ENCODE measurements at regions not wholly inside any gene's neighbourhood (a gene's known extent, or its start where the extent isn't known, plus 50 kb on each side); places are given as distances from the start of the nearest gene placed in this dataset.
"Not testable (repeated sequence)": the region's sequence is repeated elsewhere in the genome, so short reads cannot be mapped to it uniquely, and the experiment has no call there.

DNA sequence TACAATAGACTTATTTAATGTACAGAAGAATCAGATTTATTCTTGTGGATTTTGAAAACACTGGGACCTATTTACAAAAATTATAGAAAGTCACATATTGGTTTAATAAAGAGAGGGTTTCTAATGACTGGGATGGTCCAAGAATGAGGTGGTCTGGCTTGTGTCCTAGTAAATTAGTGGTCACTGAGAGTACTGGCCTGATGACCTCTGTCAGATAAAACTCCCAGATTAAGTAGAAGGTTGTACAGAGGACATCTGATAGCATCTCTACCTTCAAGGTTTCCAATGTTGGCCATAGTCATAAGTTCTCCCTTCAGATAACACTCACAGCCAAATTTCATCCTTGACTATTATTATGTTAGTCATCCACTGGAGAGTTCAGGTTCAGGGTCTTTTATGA lies 692.9 kb downstream of the MTRR start:
- Histone ChIP-seq H3K9me3 (ENCODE audit: control insufficient read depth, low read length) (no peaks in the 10 kb centered on the region), H3K36me3 (ENCODE audit: control insufficient read depth, insufficient read depth, low read length) (no peaks in the 10 kb centered on the region), H3K4me1 (ENCODE audit: control insufficient read depth, insufficient read depth, low read length) (no peaks in the 10 kb centered on the region), H3K9ac (ENCODE audit: low read length) (no peak overlapping the region), H3K4me3 (ENCODE audit: low read length) (no peak overlapping the region), H3K27me3 (ENCODE audit: control insufficient read depth, insufficient read depth, low read length) (no peaks in the 10 kb centered on the region)

DNA sequence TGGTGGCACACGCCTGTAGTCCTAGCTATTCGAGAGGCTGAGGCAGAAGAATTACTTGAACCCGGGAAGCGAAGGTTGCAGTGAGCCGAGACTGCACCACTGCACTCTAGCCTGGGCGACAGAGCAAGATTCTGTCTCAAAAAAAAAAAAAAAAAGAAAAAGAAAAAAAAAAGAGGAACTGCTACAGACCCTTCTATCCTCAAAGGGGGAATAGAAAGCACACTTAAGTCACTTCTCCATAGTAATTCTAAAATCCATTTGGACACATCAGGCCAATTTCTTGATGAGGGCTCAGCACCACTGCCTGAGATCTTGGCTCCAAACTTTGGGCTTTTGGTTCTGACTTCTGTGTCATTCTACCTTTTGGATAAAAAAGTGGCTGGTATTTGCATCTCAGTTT lies 694.6 kb downstream of the MTRR start:
- not testable (repeated sequence) for H3K4me1 ChIP-seq (ENCODE audit: control insufficient read depth, insufficient read depth, low read length); H3K4me3 ChIP-seq (ENCODE audit: low read length); H3K9ac ChIP-seq (ENCODE audit: low read length); H3K27me3 ChIP-seq (ENCODE audit: control insufficient read depth, insufficient read depth, low read length); H3K36me3 ChIP-seq (ENCODE audit: control insufficient read depth, insufficient read depth, low read length); H3K9me3 ChIP-seq (ENCODE audit: control insufficient read depth, low read length)

DNA sequence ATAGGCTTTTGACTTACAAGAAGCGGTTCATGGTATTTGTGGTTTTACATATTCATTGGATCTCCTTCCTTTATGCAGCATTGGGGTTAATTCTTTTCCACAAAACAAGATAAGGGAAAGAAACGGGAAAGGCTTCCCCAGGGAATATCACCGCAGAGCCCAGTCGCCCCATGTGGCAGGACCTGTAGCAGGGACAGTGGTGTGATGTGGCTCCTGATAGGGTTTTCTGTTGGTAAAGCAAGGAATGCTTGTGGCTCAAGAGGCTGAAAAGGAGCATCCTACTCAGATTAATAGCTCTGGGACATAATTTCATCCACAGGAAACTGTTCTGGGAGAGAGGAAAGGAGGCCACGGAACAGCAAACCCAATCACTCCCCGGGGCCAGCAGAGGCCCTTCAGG lies 699.9 kb downstream of the MTRR start:
- Histone ChIP-seq H3K27me3 (ENCODE audit: control insufficient read depth, insufficient read depth, low read length) (no peaks in the 10 kb centered on the region), H3K9ac (ENCODE audit: low read length) (no peak overlapping the region), H3K9me3 (ENCODE audit: control insufficient read depth, low read length) (no peaks in the 10 kb centered on the region), H3K36me3 (ENCODE audit: control insufficient read depth, insufficient read depth, low read length) (no peaks in the 10 kb centered on the region), H3K4me3 (ENCODE audit: low read length) (no peak overlapping the region), H3K4me1 (ENCODE audit: control insufficient read depth, insufficient read depth, low read length) (no peaks in the 10 kb centered on the region)

- no peaks in the 10 kb centered on the region for H3K36me3 ChIP-seq (ENCODE audit: control insufficient read depth, insufficient read depth, low read length)
- H3K9ac ChIP-seq (ENCODE audit: low read length), result no peak overlapping the region
- H3K9me3 ChIP-seq (ENCODE audit: control insufficient read depth, low read length), result no peaks in the 10 kb centered on the region
- H3K4me3 ChIP-seq (ENCODE audit: low read length), result no peak overlapping the region
- H3K4me1 ChIP-seq (ENCODE audit: control insufficient read depth, insufficient read depth, low read length), result no peaks in the 10 kb centered on the region
- no peaks in the 10 kb centered on the region for H3K27me3 ChIP-seq (ENCODE audit: control insufficient read depth, insufficient read depth, low read length)
Measured at GRCh38 chr5:8570528-8570927, 701.6 kb downstream of the MTRR start.

- Histone ChIP-seq H3K4me1 (ENCODE audit: control insufficient read depth, insufficient read depth, low read length) (no peaks in the 10 kb centered on the region), H3K36me3 (ENCODE audit: control insufficient read depth, insufficient read depth, low read length) (no peaks in the 10 kb centered on the region)
Measured at GRCh38 chr5:8576178-8576577, 707.2 kb downstream of the MTRR start.

DNA sequence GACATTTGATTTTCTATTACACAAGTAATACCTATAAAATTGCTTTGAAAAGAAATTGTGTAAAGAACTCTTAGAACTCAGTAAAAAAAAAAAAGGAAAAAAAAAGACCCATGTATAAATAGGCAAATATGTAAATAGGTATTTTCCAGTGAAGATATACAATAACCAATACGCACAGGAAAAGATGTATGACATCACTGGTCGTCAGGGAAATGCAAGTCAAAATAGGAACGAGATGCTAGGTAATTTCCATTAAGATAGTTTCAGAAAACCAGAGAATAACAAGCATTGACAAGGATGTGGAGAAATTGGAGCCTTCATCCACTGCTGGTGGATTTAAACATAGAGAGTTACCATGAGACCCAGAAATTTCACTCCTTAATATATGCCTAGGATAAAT lies 708.8 kb downstream of the MTRR start:
- H3K9me3 ChIP-seq (ENCODE audit: control insufficient read depth, low read length), result no peaks in the 10 kb centered on the region
- H3K4me1 ChIP-seq (ENCODE audit: control insufficient read depth, insufficient read depth, low read length), result no peaks in the 10 kb centered on the region
- H3K9ac ChIP-seq (ENCODE audit: low read length), result no peak overlapping the region
- H3K27me3 ChIP-seq (ENCODE audit: control insufficient read depth, insufficient read depth, low read length), result no peaks in the 10 kb centered on the region
- H3K4me3 ChIP-seq (ENCODE audit: low read length), result no peak overlapping the region
- H3K36me3 ChIP-seq (ENCODE audit: control insufficient read depth, insufficient read depth, low read length), result no peaks in the 10 kb centered on the region

More at GRCh38 chr5:8576178-8576577, 707.2 kb downstream of the MTRR start:
- Histone ChIP-seq H3K9ac (ENCODE audit: low read length) (no peak overlapping the region), H3K4me3 (ENCODE audit: low read length) (no peak overlapping the region), H3K27me3 (ENCODE audit: control insufficient read depth, insufficient read depth, low read length) (no peaks in the 10 kb centered on the region), H3K9me3 (ENCODE audit: control insufficient read depth, low read length) (no peaks in the 10 kb centered on the region)

- H3K9me3 ChIP-seq (ENCODE audit: control insufficient read depth, low read length), result no peaks in the 10 kb centered on the region
- H3K4me3 ChIP-seq (ENCODE audit: low read length), result no peak overlapping the region
- H3K27me3 ChIP-seq (ENCODE audit: control insufficient read depth, insufficient read depth, low read length), result no peaks in the 10 kb centered on the region
- H3K4me1 ChIP-seq (ENCODE audit: control insufficient read depth, insufficient read depth, low read length), result no peaks in the 10 kb centered on the region
- H3K9ac ChIP-seq (ENCODE audit: low read length), result no peak overlapping the region
- H3K36me3 ChIP-seq (ENCODE audit: control insufficient read depth, insufficient read depth, low read length), result no peaks in the 10 kb centered on the region
Measured at GRCh38 chr5:8580298-8580697, 711.4 kb downstream of the MTRR start.

- no peak overlapping the region for H3K4me3 ChIP-seq (ENCODE audit: low read length)
- no peaks in the 10 kb centered on the region for H3K9me3 ChIP-seq (ENCODE audit: control insufficient read depth, low read length)
- no peaks in the 10 kb centered on the region for H3K36me3 ChIP-seq (ENCODE audit: control insufficient read depth, insufficient read depth, low read length)
- no peaks in the 10 kb centered on the region for H3K27me3 ChIP-seq (ENCODE audit: control insufficient read depth, insufficient read depth, low read length)
- H3K9ac ChIP-seq (ENCODE audit: low read length), result no peak overlapping the region
- H3K4me1 ChIP-seq (ENCODE audit: control insufficient read depth, insufficient read depth, low read length), result no peaks in the 10 kb centered on the region
Measured at GRCh38 chr5:8581047-8581446, 712.1 kb downstream of the MTRR start.

- Histone ChIP-seq H3K4me1 (ENCODE audit: control insufficient read depth, insufficient read depth, low read length) (no peaks in the 10 kb centered on the region), H3K9ac (ENCODE audit: low read length) (no peak overlapping the region), H3K4me3 (ENCODE audit: low read length) (no peak overlapping the region), H3K9me3 (ENCODE audit: control insufficient read depth, low read length) (no peaks in the 10 kb centered on the region), H3K36me3 (ENCODE audit: control insufficient read depth, insufficient read depth, low read length) (no peaks in the 10 kb centered on the region), H3K27me3 (ENCODE audit: control insufficient read depth, insufficient read depth, low read length) (no peaks in the 10 kb centered on the region)
Measured at GRCh38 chr5:8585230-8586018, 716.5 kb downstream of the MTRR start.

- Histone ChIP-seq H3K4me3 (ENCODE audit: low read length) (no peak overlapping the region), H3K27me3 (ENCODE audit: control insufficient read depth, insufficient read depth, low read length) (no peaks in the 10 kb centered on the region), H3K4me1 (ENCODE audit: control insufficient read depth, insufficient read depth, low read length) (no peaks in the 10 kb centered on the region), H3K9me3 (ENCODE audit: control insufficient read depth, low read length) (no peaks in the 10 kb centered on the region), H3K9ac (ENCODE audit: low read length) (no peak overlapping the region), H3K36me3 (ENCODE audit: control insufficient read depth, insufficient read depth, low read length) (no peaks in the 10 kb centered on the region)
Measured at GRCh38 chr5:8590959-8591358, 722.0 kb downstream of the MTRR start.

GRCh38 chr5:8598356-8598755 lies 729.4 kb downstream of the MTRR start:
- no peak overlapping the region for H3K9ac ChIP-seq (ENCODE audit: low read length)
- H3K27me3 ChIP-seq (ENCODE audit: control insufficient read depth, insufficient read depth, low read length), result no peaks in the 10 kb centered on the region
- H3K9me3 ChIP-seq (ENCODE audit: control insufficient read depth, low read length), result no peaks in the 10 kb centered on the region
- no peaks in the 10 kb centered on the region for H3K36me3 ChIP-seq (ENCODE audit: control insufficient read depth, insufficient read depth, low read length)
- no peak overlapping the region for H3K4me3 ChIP-seq (ENCODE audit: low read length)
- no peaks in the 10 kb centered on the region for H3K4me1 ChIP-seq (ENCODE audit: control insufficient read depth, insufficient read depth, low read length)

DNA sequence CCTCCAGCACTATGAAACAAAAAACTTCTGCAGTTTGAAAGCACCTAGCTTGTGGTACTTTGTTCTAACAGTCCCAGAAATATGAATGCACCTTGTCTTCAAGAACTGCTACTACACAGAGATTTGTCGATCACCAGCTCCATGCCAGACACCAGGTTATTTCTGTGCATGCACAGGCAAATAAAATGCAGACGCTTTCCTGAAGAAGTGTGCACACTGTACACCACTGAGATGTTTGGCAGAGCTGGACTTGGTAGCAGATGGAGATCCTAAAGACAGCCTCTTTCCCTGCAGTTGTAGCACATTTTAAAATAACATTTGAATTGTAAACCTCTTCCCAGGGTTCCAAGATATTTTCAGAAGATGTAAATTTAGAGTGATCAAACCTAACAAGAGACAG lies 730.0 kb downstream of the MTRR start:
- H3K4me1 ChIP-seq (ENCODE audit: control insufficient read depth, insufficient read depth, low read length), result no peaks in the 10 kb centered on the region
- H3K36me3 ChIP-seq (ENCODE audit: control insufficient read depth, insufficient read depth, low read length), result no peaks in the 10 kb centered on the region
- H3K9ac ChIP-seq (ENCODE audit: low read length), result no peak overlapping the region
- no peaks in the 10 kb centered on the region for H3K27me3 ChIP-seq (ENCODE audit: control insufficient read depth, insufficient read depth, low read length)
- no peaks in the 10 kb centered on the region for H3K9me3 ChIP-seq (ENCODE audit: control insufficient read depth, low read length)
- no peak overlapping the region for H3K4me3 ChIP-seq (ENCODE audit: low read length)

DNA sequence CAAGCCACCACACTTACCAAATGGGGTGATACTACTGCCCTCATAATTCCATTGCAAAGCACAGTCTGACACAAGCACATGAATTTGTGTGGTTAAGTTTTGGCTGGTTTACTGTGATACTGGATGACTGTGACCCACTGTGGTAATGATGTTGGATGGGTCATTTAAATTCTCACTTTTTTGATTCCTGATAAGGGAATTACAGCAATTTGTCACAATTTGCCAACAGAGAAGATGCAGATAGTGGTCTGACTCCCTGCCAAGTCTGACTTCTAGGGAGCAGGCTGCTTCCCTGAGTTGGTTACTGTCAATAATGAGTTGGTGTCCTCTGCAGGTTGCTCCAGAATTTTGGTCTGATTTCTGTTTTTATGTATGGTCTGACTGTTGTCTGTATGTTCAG lies 731.9 kb downstream of the MTRR start:
- Histone ChIP-seq H3K9me3 (ENCODE audit: control insufficient read depth, low read length) (no peaks in the 10 kb centered on the region), H3K36me3 (ENCODE audit: control insufficient read depth, insufficient read depth, low read length) (no peaks in the 10 kb centered on the region), H3K9ac (ENCODE audit: low read length) (no peak overlapping the region), H3K4me1 (ENCODE audit: control insufficient read depth, insufficient read depth, low read length) (no peaks in the 10 kb centered on the region), H3K4me3 (ENCODE audit: low read length) (no peak overlapping the region), H3K27me3 (ENCODE audit: control insufficient read depth, insufficient read depth, low read length) (no peaks in the 10 kb centered on the region)
